OCI-LY1 (cell line): ENCODE measurements at regions not wholly inside any gene's neighbourhood (a gene's known extent, or its start where the extent isn't known, plus 50 kb on each side); places are given as distances from the start of the nearest gene placed in this dataset.

Experiments used
- H2AFZ ChIP-seq: fragments of 200-600 bp; sonication (generic), shearing (Covaris generic); 2 replicates; pipeline ENCODE4 v1.6.0; 2014; ENCODE audit warnings: antibody characterized with exemption, mild to moderate bottlenecking, low read length
- H3F3A ChIP-seq: fragments of 200-600 bp; sonication (generic), shearing (Covaris generic); 2 replicates; pipeline ENCODE4 v1.6.0; 2014; ENCODE audit warnings: mild to moderate bottlenecking, antibody characterized with exemption, low read length, moderate library complexity; ENCODE audit not compliant: insufficient read depth
- H3K27ac ChIP-seq: fragments of 200-600 bp; sonication (generic); 2 replicates; pipeline ENCODE4 v1.5.1; 2014; ENCODE audit warnings: low read length, mixed run types, mild to moderate bottlenecking, low read depth; ENCODE audit not compliant: poor library complexity, severe bottlenecking
- H3K27me3 ChIP-seq: fragments of 200-600 bp; sonication (generic); 2 replicates; pipeline ENCODE4 v1.6.0; 2014; ENCODE audit warnings: antibody characterized with exemption, mild to moderate bottlenecking, low read length, moderate library complexity; ENCODE audit not compliant: insufficient read depth
- H3K36me3 ChIP-seq: fragments of 200-600 bp; sonication (generic); 2 replicates; pipeline ENCODE4 v1.6.1; 2014; ENCODE audit warnings: mild to moderate bottlenecking, antibody characterized with exemption, low read length, moderate library complexity, mixed read lengths; ENCODE audit not compliant: insufficient read depth
- H3K4me1 ChIP-seq: fragments of 200-600 bp; sonication (generic); 2 replicates; pipeline ENCODE4 v1.5.1; 2014; ENCODE audit warnings: mild to moderate bottlenecking, low read length, moderate library complexity; ENCODE audit not compliant: insufficient read depth, severe bottlenecking
- H3K4me2 ChIP-seq: fragments of 200-600 bp; sonication (generic), shearing (Covaris generic); 2 replicates; pipeline ENCODE4 v1.6.1; 2014; ENCODE audit warnings: low read length
- H3K4me3 ChIP-seq: fragments of 200-600 bp; sonication (generic); 2 replicates; pipeline ENCODE4 v1.5.1; 2014; ENCODE audit warnings: low read length, low read depth, mild to moderate bottlenecking, mixed read lengths; ENCODE audit not compliant: poor library complexity, severe bottlenecking
- H3K79me2 ChIP-seq: fragments of 200-600 bp; shearing (Covaris generic); 2 replicates; pipeline ENCODE4 v1.6.1; 2016; ENCODE audit warnings: mixed run types, low read length, mixed read lengths; ENCODE audit not compliant: insufficient read depth
- H3K9ac ChIP-seq: fragments of 200-600 bp; sonication (generic), shearing (Covaris generic); 2 replicates; pipeline ENCODE4 v1.6.1; 2014; ENCODE audit warnings: mild to moderate bottlenecking, low read length, mixed read lengths
- H3K9me2 ChIP-seq: fragments of 200-600 bp; sonication (generic), shearing (Covaris generic); 2 replicates; pipeline ENCODE4 v1.6.1; 2014; ENCODE audit warnings: low read depth, mild to moderate bottlenecking, low read length, mixed read lengths
- H3K9me3 ChIP-seq: fragments of 200-600 bp; shearing (Covaris generic); 2 replicates; pipeline ENCODE4 v1.6.1; 2014; ENCODE audit warnings: low read length, mixed read lengths
- H4K20me1 ChIP-seq: fragments of 200-600 bp; sonication (generic), shearing (Covaris generic); 2 replicates; pipeline ENCODE4 v1.6.0; 2016; ENCODE audit warnings: mild to moderate bottlenecking, low read length; ENCODE audit not compliant: insufficient read depth
- CTCF ChIP-seq: fragments of 200-600 bp; sonication (generic), shearing (Covaris generic); IDR thresholded peaks from 2 replicates; pipeline ENCODE4 v1.5.1; 2017; ENCODE audit warnings: mild to moderate bottlenecking, antibody characterized with exemption, low read length, moderate library complexity, mixed read lengths
- EZH2 ChIP-seq: fragments of 200-600 bp; sonication (generic), shearing (Covaris generic); IDR thresholded peaks from 2 replicates; pipeline ENCODE4 v1.8.0; 2017; ENCODE audit warnings: borderline replicate concordance, mixed run types, mild to moderate bottlenecking, antibody characterized with exemption, low read length, moderate library complexity, mixed read lengths

GRCh38 chr4:63757929-63758328 lies 651.3 kb downstream of the TECRL start:
- Histone ChIP-seq H3K9me2 (no peaks in the 10 kb centered on the region), H3K4me1 (no peaks in the 10 kb centered on the region), H3K79me2 (no peaks in the 10 kb centered on the region), H3K9ac (no peak overlapping the region), H3K27me3 (no peaks in the 10 kb centered on the region), H3F3A (no peaks in the 10 kb centered on the region), H3K36me3 (no peaks in the 10 kb centered on the region), H4K20me1 (no peaks in the 10 kb centered on the region), H2AFZ (no peak overlapping the region), H3K9me3 (no peaks in the 10 kb centered on the region), H3K4me3 (no peak overlapping the region), H3K27ac (no peak overlapping the region), H3K4me2 (no peak overlapping the region)
- TF ChIP-seq EZH2, result no peak
- TF ChIP-seq CTCF, result no peak

GRCh38 chr4:63742882-63743281 lies 666.4 kb downstream of the TECRL start:
- Histone ChIP-seq H3K4me1 (no peaks in the 10 kb centered on the region), H3K36me3 (no peaks in the 10 kb centered on the region), H4K20me1 (no peaks in the 10 kb centered on the region), H3K4me3 (no peak overlapping the region), H3K27me3 (no peaks in the 10 kb centered on the region), H3K9me3 (no peaks in the 10 kb centered on the region), H3K4me2 (no peak overlapping the region), H3K79me2 (no peaks in the 10 kb centered on the region), H3F3A (no peaks in the 10 kb centered on the region), H2AFZ (no peak overlapping the region), H3K27ac (no peak overlapping the region), H3K9ac (no peak overlapping the region), H3K9me2 (no peaks in the 10 kb centered on the region)
- TF ChIP-seq CTCF, result no peak

GRCh38 chr4:63729519-63729918 lies 679.7 kb downstream of the TECRL start:
- Histone ChIP-seq H2AFZ (no peak overlapping the region), H3K27me3 (no peaks in the 10 kb centered on the region), H3K9me3 (no peaks in the 10 kb centered on the region), H3K9ac (no peak overlapping the region), H3K4me1 (no peaks in the 10 kb centered on the region), H3K9me2 (no peaks in the 10 kb centered on the region), H3F3A (no peaks in the 10 kb centered on the region), H3K36me3 (no peaks in the 10 kb centered on the region), H3K79me2 (no peaks in the 10 kb centered on the region), H4K20me1 (no peaks in the 10 kb centered on the region), H3K4me2 (no peak overlapping the region), H3K4me3 (no peak overlapping the region), H3K27ac (no peak overlapping the region)
- TF ChIP-seq CTCF (no peak), EZH2 (no peak)
